Large intestine (tissue), 3 donors: ENCODE measurements at regions not wholly inside any gene's neighbourhood (a gene's known extent, or its start where the extent isn't known, plus 50 kb on each side); places are given as distances from the start of the nearest gene placed in this dataset.

Source experiments
- DNase-seq, 2 donors: peaks; one replicate each; pipeline versions ENCODE4 v3.0.0 to v3.0.0-alpha.2; 2013
- H3K27ac ChIP-seq: one replicate; pipeline ENCODE4 v1.5.1; 2013; ENCODE audit warnings: low read length
- H3K27me3 ChIP-seq: 2 replicates; pipeline ENCODE4 v1.6.1; 2013; ENCODE audit warnings: low read length; ENCODE audit not compliant: control insufficient read depth, insufficient read depth
- H3K36me3 ChIP-seq: 2 replicates; pipeline ENCODE4 v1.6.1; 2013; ENCODE audit warnings: low read length; ENCODE audit not compliant: control insufficient read depth, insufficient read depth
- H3K4me1 ChIP-seq: one replicate; pipeline ENCODE4 v1.6.1; 2013; ENCODE audit warnings: low read length; ENCODE audit not compliant: control insufficient read depth, insufficient read depth
- H3K4me3 ChIP-seq: one replicate; pipeline ENCODE4 v1.5.1; 2013; ENCODE audit warnings: low read length
- H3K9me3 ChIP-seq: one replicate; pipeline ENCODE4 v1.6.1; 2013; ENCODE audit warnings: mild to moderate bottlenecking, low read depth, low read length, moderate library complexity; ENCODE audit not compliant: control insufficient read depth
- WGBS: methylation state at CpG from one replicate; pipeline ENCODE4 v1.1.5; 2013; ENCODE audit warnings: low lambda C conversion rate; ENCODE audit not compliant: insufficient coverage; 5-methylcytosine and 5-hydroxymethylcytosine counted together

DNA sequence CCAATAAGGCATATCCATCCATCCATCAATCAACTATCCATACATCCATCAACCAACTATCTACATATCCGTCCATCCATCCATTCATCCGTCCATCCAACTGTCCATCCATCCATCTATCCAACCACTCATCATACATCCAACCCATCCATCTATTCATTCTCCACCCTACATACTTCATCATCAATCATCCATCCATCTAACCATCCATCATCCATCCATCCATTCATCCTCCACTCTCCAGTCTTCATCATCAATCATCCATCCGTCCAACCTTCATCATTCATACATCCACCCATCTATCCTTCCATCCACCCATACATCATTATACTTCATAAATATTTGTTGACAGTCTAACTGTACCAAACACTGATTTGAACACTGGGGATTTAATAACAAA lies 231.3 kb upstream of the DAB1 start:
- Histone ChIP-seq H3K4me3 (no peak overlapping the region), H3K36me3 (no peaks in the 10 kb centered on the region), H3K9me3 (no peaks in the 10 kb centered on the region), H3K4me1 (no peaks in the 10 kb centered on the region), H3K27me3 (no peaks in the 10 kb centered on the region), H3K27ac (no peak overlapping the region)
- 100% methylated on average over 1 of the region's 3 CpGs for WGBS
- DNase-seq, result no peak

DNA sequence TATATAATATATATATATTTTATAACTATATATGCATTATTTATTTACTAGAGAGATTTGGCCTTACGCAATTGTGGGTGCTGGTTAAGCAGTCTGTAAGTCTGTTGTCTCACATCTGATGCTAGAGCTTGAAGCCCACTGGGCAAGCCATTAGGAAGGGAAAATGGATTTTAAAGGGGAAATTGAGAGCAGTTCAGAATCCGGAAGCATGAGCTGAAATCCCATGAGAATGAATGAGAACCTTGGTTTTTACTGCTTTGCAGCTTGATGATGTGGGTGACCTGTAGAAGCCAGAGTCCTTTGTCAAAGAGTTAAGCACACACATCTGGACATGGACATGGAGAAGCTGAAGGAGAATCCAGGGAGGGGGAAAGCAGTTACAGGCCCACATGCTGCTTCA lies 220.8 kb upstream of the DAB1 start:
- H3K9me3 ChIP-seq, result no peaks in the 10 kb centered on the region
- WGBS, result 100% methylated on average over 1 of the region's 2 CpGs
- H3K27me3 ChIP-seq, result peaks cover 7% of the 10 kb centered on the region
- no peaks in the 10 kb centered on the region for H3K4me1 ChIP-seq
- no peaks in the 10 kb centered on the region for H3K36me3 ChIP-seq
- no peak for DNase-seq
- no peak overlapping the region for H3K4me3 ChIP-seq
- no peak overlapping the region for H3K27ac ChIP-seq

DNA sequence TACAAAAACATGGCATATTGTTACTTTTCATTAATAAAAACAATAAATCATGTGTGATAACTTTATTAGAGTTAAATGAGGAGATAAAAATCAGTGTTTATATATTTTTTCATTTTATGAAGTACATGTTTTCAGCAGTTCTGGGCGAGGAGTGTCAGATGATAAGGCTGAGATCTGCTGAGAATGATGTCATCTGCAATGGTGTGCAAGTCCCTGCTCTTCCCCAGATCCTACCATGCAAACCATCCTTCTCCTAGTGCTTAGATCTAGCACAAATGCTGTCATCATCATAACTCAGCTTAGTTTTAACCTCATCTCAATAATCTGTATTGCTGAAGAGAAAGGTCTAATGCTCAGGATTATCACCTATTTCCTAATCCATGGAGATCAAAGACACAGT lies 214.4 kb upstream of the DAB1 start:
- WGBS, result no CpG with 5 or more reads among the region's 1 CpG
- H3K27me3 ChIP-seq, result peaks cover 7% of the 10 kb centered on the region
- no peaks in the 10 kb centered on the region for H3K9me3 ChIP-seq

DNA sequence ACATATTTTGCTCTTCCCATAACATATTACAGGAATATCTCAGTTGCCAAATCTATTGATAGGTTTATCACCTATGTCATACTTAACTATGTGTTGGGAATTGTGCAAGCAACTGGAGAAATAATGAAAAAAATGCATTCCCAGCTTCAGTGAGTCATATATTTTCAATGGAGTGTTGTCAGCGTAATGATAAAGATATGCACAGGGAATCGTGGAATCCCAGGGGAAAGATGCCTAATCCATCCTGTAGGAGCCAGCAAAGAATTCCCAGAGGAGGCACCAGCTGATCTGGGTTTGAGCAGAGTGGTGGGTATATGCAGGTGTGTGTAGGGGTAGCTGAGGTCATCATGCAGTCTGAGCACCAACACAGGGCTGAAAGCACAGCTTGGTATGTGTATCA lies 213.3 kb upstream of the DAB1 start:
- no peaks in the 10 kb centered on the region for H3K9me3 ChIP-seq
- WGBS, result no CpG with 5 or more reads among the region's 2 CpGs

More for the DNA sequence above, 214.4 kb upstream of the DAB1 start:
- no peak for DNase-seq
- H3K4me1 ChIP-seq, result no peaks in the 10 kb centered on the region
- no peak overlapping the region for H3K4me3 ChIP-seq
- no peaks in the 10 kb centered on the region for H3K36me3 ChIP-seq
- H3K27ac ChIP-seq, result no peak overlapping the region

DNA sequence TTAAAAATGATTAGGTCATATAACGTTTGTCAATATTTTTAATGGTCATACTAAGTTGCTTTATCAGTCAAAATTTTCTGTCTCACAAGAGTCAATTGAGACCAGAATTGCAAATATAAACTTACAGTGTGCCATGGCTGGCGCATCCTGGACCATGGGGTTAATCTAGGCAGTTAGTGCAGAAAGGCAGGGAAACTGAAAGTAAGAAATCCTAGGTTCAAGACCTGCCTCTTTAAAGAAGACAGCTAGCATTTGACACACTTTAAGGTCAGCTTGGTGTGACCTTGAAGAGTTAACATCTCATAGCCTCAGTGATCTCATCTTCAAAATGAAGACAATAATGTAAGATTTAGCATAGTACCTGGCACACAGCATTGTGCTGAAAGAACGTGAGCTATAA lies 210.0 kb upstream of the DAB1 start:
- H3K4me1 ChIP-seq, result no peaks in the 10 kb centered on the region
- H3K9me3 ChIP-seq, result no peaks in the 10 kb centered on the region
- WGBS, result 100% methylated on average over 1 of the region's 3 CpGs
- DNase-seq, result no peak
- H3K27me3 ChIP-seq, result peaks cover 2% of the 10 kb centered on the region
- H3K36me3 ChIP-seq, result no peaks in the 10 kb centered on the region
- H3K4me3 ChIP-seq, result no peak overlapping the region
- H3K27ac ChIP-seq, result no peak overlapping the region

More for the DNA sequence above, 213.3 kb upstream of the DAB1 start:
- peaks cover 4% of the 10 kb centered on the region for H3K27me3 ChIP-seq
- H3K27ac ChIP-seq, result no peak overlapping the region
- H3K4me1 ChIP-seq, result no peaks in the 10 kb centered on the region
- no peak for DNase-seq
- no peak overlapping the region for H3K4me3 ChIP-seq
- H3K36me3 ChIP-seq, result no peaks in the 10 kb centered on the region

DNA sequence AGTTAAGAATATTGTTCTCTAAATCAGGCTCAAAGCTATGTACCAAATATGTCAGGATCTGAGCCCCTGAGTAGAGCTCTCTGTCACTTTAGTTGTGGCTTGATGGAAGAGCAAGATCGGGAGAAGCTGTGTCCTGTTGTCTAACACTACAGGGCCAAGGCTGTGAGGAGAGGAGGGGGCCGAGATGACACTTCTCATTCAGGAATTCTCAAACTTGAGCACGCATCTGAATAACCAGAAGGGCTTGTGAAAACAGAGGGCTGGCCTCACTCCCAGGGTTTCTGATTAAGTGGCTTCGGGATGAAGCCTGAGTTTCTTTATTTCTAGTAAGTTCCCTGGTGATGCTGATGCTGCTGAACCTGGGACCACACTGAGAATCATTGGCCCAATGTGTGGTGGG lies 209.2 kb upstream of the DAB1 start:
- WGBS, result no CpG with 5 or more reads among the region's 4 CpGs
- Histone ChIP-seq H3K4me3 (no peak overlapping the region), H3K27me3 (peaks cover 2% of the 10 kb centered on the region), H3K9me3 (no peaks in the 10 kb centered on the region), H3K4me1 (no peaks in the 10 kb centered on the region), H3K27ac (no peak overlapping the region), H3K36me3 (no peaks in the 10 kb centered on the region)
- DNase-seq, result no peak

DNA sequence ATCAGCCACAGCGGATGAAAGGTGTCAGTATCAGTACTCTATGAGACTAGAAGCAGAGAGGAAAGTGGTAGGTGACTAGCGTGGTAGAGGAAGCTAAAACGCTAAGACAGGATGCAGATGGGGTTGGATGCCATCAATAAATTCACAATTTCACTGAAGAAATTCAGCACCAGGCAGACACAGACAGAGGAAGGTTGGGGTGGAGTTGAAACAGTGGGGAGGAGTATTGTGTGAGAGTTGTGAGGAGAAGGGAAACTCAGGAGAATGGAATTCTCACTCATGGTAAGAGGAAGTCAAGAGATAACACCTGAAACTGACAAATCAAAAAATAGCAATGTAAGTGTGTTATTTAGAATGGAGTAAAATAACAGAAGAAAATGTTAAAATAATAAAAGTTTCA lies 208.5 kb upstream of the DAB1 start:
- Histone ChIP-seq H3K36me3 (no peaks in the 10 kb centered on the region), H3K27me3 (peaks cover 2% of the 10 kb centered on the region), H3K9me3 (no peaks in the 10 kb centered on the region), H3K27ac (no peak overlapping the region), H3K4me3 (no peak overlapping the region), H3K4me1 (no peaks in the 10 kb centered on the region)
- no peak for DNase-seq
- WGBS, result 77% methylated on average over 3 of the region's 3 CpGs

DNA sequence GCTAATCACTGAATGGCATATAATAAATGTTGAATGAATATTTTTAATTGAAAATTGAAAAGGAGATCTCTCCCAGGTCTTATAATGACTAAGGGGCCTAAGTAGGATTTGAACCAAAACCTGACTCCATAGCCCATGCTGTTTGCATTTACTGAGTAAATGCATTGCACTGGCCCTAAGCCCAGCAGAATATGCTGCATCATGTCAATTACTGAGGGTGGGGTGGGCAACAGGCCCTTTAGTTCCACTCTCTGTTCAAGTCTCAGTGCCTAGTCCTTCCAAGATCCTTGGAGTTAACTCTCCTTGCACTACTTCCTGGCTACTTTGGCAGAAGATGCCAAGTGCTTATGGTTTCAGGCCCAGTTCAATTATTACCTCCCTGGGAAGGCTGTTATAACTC lies 203.8 kb upstream of the DAB1 start:
- H3K27me3 ChIP-seq, result no peaks in the 10 kb centered on the region

DNA sequence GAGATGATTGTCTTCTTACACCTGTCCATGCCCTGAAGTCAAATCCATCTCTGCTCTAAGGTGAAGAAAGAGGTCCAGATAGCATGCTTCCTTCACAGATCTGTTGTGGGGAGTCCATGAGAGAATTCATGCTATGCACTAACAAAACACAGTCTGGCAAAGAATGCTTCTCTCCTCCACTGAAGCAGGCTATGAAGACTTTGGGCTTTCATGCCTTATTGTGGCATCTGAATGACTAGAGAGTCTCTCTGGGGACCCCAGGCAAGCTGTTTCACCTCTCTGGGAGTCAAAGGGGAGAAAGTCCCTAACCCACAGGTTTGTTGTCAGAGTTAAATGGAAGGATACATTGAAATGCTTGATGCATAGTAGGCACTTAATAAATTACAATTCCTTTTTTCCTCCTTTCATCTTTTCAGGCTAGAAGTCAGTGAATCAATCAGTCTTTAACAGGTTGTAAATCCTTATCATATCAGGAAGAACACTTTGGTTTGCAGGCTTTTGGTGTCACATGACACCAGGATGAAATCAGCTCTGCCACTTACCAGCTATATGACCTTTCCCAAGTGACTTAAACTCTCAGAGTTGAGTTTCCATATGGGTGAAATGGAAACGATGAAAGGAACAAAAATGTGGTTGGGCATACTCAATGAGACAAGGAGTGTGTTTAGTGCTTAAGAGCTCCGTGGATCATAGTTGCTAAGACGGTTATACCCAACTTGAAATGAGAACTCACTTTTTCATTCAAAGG lies 200.1 kb upstream of the DAB1 start:
- no peak overlapping the region for H3K27ac ChIP-seq
- H3K27me3 ChIP-seq, result no peaks in the 10 kb centered on the region
- H3K4me1 ChIP-seq, result peaks cover 5% of the 10 kb centered on the region
- no peak overlapping the region for H3K4me3 ChIP-seq
- WGBS, result 0% methylated on average over 1 of the region's 3 CpGs
- DNase-seq, result peak in 1 of 2 donors; percentile 55
- no peaks in the 10 kb centered on the region for H3K9me3 ChIP-seq
- H3K36me3 ChIP-seq, result no peaks in the 10 kb centered on the region

More for the DNA sequence above, 203.8 kb upstream of the DAB1 start:
- Histone ChIP-seq H3K36me3 (no peaks in the 10 kb centered on the region), H3K4me3 (no peak overlapping the region), H3K9me3 (no peaks in the 10 kb centered on the region), H3K27ac (no peak overlapping the region), H3K4me1 (peaks cover 5% of the 10 kb centered on the region)
- DNase-seq, result no peak

DNA sequence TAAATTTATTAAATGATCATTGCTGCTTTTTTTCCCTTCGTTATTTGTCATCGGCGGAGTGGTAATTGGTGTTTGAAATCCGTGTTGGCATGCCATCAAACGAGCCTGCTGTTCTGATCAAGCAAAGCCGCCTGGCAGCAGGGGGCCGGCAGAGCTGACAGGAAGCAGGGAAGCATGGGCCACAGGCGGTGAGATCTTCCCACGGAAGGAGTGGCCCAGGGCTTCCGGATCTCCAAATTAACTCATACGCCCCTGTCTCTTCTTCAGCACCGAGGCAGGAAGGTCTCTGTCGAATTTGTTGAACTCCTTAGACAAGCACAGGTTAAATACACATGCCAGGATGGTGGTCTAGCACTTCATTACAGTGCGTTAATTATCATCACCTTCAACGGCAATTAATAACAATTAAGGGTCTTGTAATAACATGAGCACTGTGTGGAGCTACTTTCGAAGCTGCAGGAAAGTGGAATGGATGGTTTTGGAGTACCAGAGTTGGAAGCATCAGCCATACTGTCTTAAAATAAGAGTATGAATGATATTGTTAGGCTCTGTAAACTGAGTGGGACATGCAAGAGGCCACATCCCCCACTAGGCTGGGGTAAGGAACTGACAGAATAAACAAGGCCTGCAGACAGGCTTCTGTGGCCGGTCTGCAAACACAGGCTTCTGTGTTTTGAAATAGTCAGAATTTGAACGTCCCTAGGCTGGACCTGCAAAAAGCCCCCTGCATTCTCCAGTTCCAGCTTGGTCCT lies 199.4 kb upstream of the DAB1 start:
- Histone ChIP-seq H3K36me3 (no peaks in the 10 kb centered on the region), H3K4me3 (no peak overlapping the region), H3K4me1 (peaks cover 5% of the 10 kb centered on the region), H3K27me3 (no peaks in the 10 kb centered on the region), H3K27ac (no peak overlapping the region), H3K9me3 (no peaks in the 10 kb centered on the region)
- no CpG with 5 or more reads among the region's 18 CpGs for WGBS
- peak in 1 of 2 donors; percentile 13 for DNase-seq

DNA sequence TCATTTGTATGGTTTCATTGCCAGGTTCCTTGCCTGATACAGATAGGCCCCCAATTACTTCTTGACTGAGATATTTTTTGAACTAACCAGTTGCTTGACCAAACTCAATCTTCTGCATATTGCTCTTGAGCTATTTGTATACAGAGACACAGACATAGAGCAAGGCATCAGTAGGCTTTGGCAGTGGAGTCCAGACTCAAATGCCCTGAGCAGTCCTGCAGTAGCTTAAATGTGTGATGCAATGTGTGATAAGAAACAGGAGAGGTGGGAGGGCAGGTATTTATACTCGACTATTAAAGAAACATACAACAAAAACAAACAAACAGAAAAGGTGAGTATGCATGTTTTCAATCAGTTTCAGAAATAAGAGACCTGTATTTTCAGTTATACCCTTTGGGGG lies 197.9 kb upstream of the DAB1 start:
- Histone ChIP-seq H3K27ac (no peak overlapping the region), H3K36me3 (no peaks in the 10 kb centered on the region), H3K27me3 (no peaks in the 10 kb centered on the region), H3K9me3 (no peaks in the 10 kb centered on the region), H3K4me3 (no peak overlapping the region), H3K4me1 (peaks cover 5% of the 10 kb centered on the region)
- no CpG with 5 or more reads among the region's 1 CpG for WGBS
- DNase-seq, result no peak
